Pulmonary artery endothelial cell (primary cell): ENCODE measurements at regions not wholly inside any gene's neighbourhood (a gene's known extent, or its start where the extent isn't known, plus 50 kb on each side); places are given as distances from the start of the nearest gene placed in this dataset.
"Not testable (repeated sequence)": the region's sequence is repeated elsewhere in the genome, so short reads cannot be mapped to it uniquely, and the experiment has no call there.

ENCODE experiments used
- DNase-seq: peaks from one replicate; pipeline ENCODE4 v3.0.0-alpha.2; 2011; ENCODE audit warnings: low read depth, low spot score

GRCh38 chr7:87007038-87007437 lies 52.4 kb downstream of the ELAPOR2 start:
- DNase-seq, result no peak

GRCh38 chr7:87004956-87005355 lies 54.5 kb downstream of the ELAPOR2 start:
- no peak for DNase-seq

- DNase-seq, result no peak
Observed at GRCh38 chr7:87003872-87004798, 55.3 kb downstream of the ELAPOR2 start.

GRCh38 chr7:87001214-87001613 lies 58.2 kb downstream of the ELAPOR2 start:
- DNase-seq, result no peak

GRCh38 chr7:87000344-87000743 lies 59.1 kb downstream of the ELAPOR2 start:
- DNase-seq, result no peak

- DNase-seq, result no peak
Observed at GRCh38 chr7:86999750-87000149, 59.7 kb downstream of the ELAPOR2 start.

- DNase-seq, result no peak
Observed at GRCh38 chr7:86995814-86996213, 63.6 kb downstream of the ELAPOR2 start.

GRCh38 chr7:86995052-86995725 lies 64.3 kb downstream of the ELAPOR2 start:
- DNase-seq, result no peak

- DNase-seq, result no peak
Observed at GRCh38 chr7:86991771-86992191, 67.7 kb downstream of the ELAPOR2 start.

GRCh38 chr7:86991093-86991769 lies 68.2 kb downstream of the ELAPOR2 start:
- no peak for DNase-seq

GRCh38 chr7:86989407-86989806 lies 70.0 kb downstream of the ELAPOR2 start:
- no peak for DNase-seq

- DNase-seq, result not testable (repeated sequence)
Observed at GRCh38 chr7:86987834-86988233, 71.6 kb downstream of the ELAPOR2 start.

GRCh38 chr7:86987358-86987757 lies 72.1 kb downstream of the ELAPOR2 start:
- DNase-seq, result not testable (repeated sequence)

- DNase-seq, result not testable (repeated sequence)
Observed at GRCh38 chr7:86985342-86985741, 74.1 kb downstream of the ELAPOR2 start.

- DNase-seq, result not testable (repeated sequence)
Observed at GRCh38 chr7:86983654-86984053, 75.8 kb downstream of the ELAPOR2 start.

GRCh38 chr7:86981937-86982336 lies 77.5 kb downstream of the ELAPOR2 start:
- not testable (repeated sequence) for DNase-seq

GRCh38 chr7:86981127-86981526 lies 78.3 kb downstream of the ELAPOR2 start:
- no peak for DNase-seq

- no peak for DNase-seq
Observed at GRCh38 chr7:86980223-86980622, 79.2 kb downstream of the ELAPOR2 start.

GRCh38 chr7:86978808-86979506 lies 80.5 kb downstream of the ELAPOR2 start:
- DNase-seq, result no peak

- DNase-seq, result no peak
Observed at GRCh38 chr7:86976958-86977357, 82.5 kb downstream of the ELAPOR2 start.

- DNase-seq, result no peak
Observed at GRCh38 chr7:86975914-86976313, 83.5 kb downstream of the ELAPOR2 start.
